Liver (tissue), 8 donors: ENCODE measurements at regions not wholly inside any gene's neighbourhood (a gene's known extent, or its start where the extent isn't known, plus 50 kb on each side); places are given as distances from the start of the nearest gene placed in this dataset.

ENCODE experiments used
- DNase-seq: peaks from one replicate; pipeline ENCODE4 v3.0.0-alpha.2; 2017; ENCODE audit warnings: low spot score
- H3K27ac ChIP-seq, 2 donors: one replicate each; pipeline ENCODE4 v1.7.0; 2013; ENCODE audit warnings: inconsistent platforms in 2 of 2, low read length in 2 of 2, control low read depth in 1 of 2, low read depth in 1 of 2, mild to moderate bottlenecking in 1 of 2
- H3K27me3 ChIP-seq, 4 donors: one replicate each; pipeline versions ENCODE4 v1.6.1 to v1.7.0; 2013; ENCODE audit warnings: low read length in 3 of 4, inconsistent platforms in 1 of 4, mild to moderate bottlenecking in 1 of 4, moderate library complexity in 1 of 4; ENCODE audit not compliant: control insufficient read depth in 4 of 4, insufficient read depth in 4 of 4
- H3K36me3 ChIP-seq, 4 donors: one replicate each; pipeline versions ENCODE4 v1.6.1 to v1.7.0; 2013; ENCODE audit warnings: low read length in 3 of 4, mild to moderate bottlenecking in 3 of 4, low read depth in 1 of 4, moderate library complexity in 1 of 4; ENCODE audit not compliant: control insufficient read depth in 4 of 4, insufficient read depth in 3 of 4
- H3K4me1 ChIP-seq, 4 donors: one replicate each; pipeline versions ENCODE4 v1.6.1 to v1.7.0; 2013; ENCODE audit warnings: low read length in 3 of 4, mild to moderate bottlenecking in 3 of 4, moderate library complexity in 1 of 4; ENCODE audit not compliant: control insufficient read depth in 4 of 4, insufficient read depth in 4 of 4
- H3K4me3 ChIP-seq, 3 donors: one replicate each; pipeline versions ENCODE4 v1.6.1 to v1.7.0; 2013; ENCODE audit warnings: low read length in 3 of 3, control low read depth in 1 of 3, low read depth in 1 of 3, mild to moderate bottlenecking in 1 of 3
- H3K9ac ChIP-seq, 2 donors: one replicate each; pipeline ENCODE4 v1.7.0; 2013; ENCODE audit warnings: low read length in 2 of 2, mild to moderate bottlenecking in 2 of 2, moderate library complexity in 2 of 2, control low read depth in 1 of 2, low read depth in 1 of 2
- H3K9me3 ChIP-seq, 4 donors: one replicate each; pipeline versions ENCODE4 v1.6.1 to v1.7.0; 2013; ENCODE audit warnings: low read length in 3 of 4; ENCODE audit not compliant: control insufficient read depth in 4 of 4
- ATF3 ChIP-seq: IDR thresholded peaks from 2 replicates; pipeline ENCODE4 v1.6.1; 2016; ENCODE audit warnings: antibody characterized with exemption
- CTCF ChIP-seq: fragments of 150-350 bp; IDR thresholded peaks from 2 replicates; pipeline ENCODE4 v1.5.1; 2017; ENCODE audit warnings: improper control_type of control experiment, low read depth, low read length; ENCODE audit not compliant: missing input control
- EGR1 ChIP-seq, 2 donors: IDR thresholded peaks; 2 replicates each; pipeline ENCODE4 v1.6.1; 2016 to 2018; ENCODE audit warnings: antibody characterized with exemption in 2 of 2, low read depth in 2 of 2
- FOXA1 ChIP-seq: IDR thresholded peaks from 2 replicates; pipeline ENCODE4 v1.6.1; 2016; ENCODE audit warnings: antibody characterized with exemption
- FOXA2 ChIP-seq: IDR thresholded peaks from 2 replicates; pipeline ENCODE4 v1.6.1; 2016; ENCODE audit warnings: antibody characterized with exemption
- GABPA ChIP-seq, 2 donors: IDR thresholded peaks in 1 of 2; conservative IDR thresholded peaks in 1 of 2; 2 replicates each; pipeline ENCODE4 v1.6.1; 2016; ENCODE audit warnings: antibody characterized with exemption in 2 of 2, mild to moderate bottlenecking in 1 of 2, moderate library complexity in 1 of 2
- HNF4A ChIP-seq, 2 donors: conservative IDR thresholded peaks; 2 replicates each; pipeline ENCODE4 v1.6.1; 2016; ENCODE audit warnings: antibody characterized with exemption in 2 of 2, mild to moderate bottlenecking in 2 of 2
- HNF4G ChIP-seq: IDR thresholded peaks from 2 replicates; pipeline ENCODE4 v1.6.1; 2016; ENCODE audit warnings: antibody characterized with exemption
- JUND ChIP-seq, 2 donors: IDR thresholded peaks; 2 replicates each; pipeline ENCODE4 v1.6.1; 2016; ENCODE audit warnings: antibody characterized with exemption in 2 of 2
- MAX ChIP-seq: IDR thresholded peaks from 2 replicates; pipeline ENCODE4 v1.6.1; 2016; ENCODE audit warnings: antibody characterized with exemption
- NR2F2 ChIP-seq: IDR thresholded peaks from 2 replicates; pipeline ENCODE4 v1.6.1; 2016; ENCODE audit warnings: antibody characterized with exemption
- RAD21 ChIP-seq, 2 donors: IDR thresholded peaks; 2 replicates each; pipeline ENCODE4 v1.6.1; 2016; ENCODE audit warnings: antibody characterized with exemption in 2 of 2, mild to moderate bottlenecking in 2 of 2
- REST ChIP-seq: IDR thresholded peaks from 2 replicates; pipeline ENCODE4 v1.6.1; 2016; ENCODE audit warnings: antibody characterized with exemption, mild to moderate bottlenecking
- RXRA ChIP-seq, 2 donors: IDR thresholded peaks; 2 replicates each; pipeline ENCODE4 v1.6.1; 2017 to 2018; ENCODE audit warnings: antibody characterized with exemption in 2 of 2, mild to moderate bottlenecking in 1 of 2
- SP1 ChIP-seq: IDR thresholded peaks from 2 replicates; pipeline ENCODE4 v1.6.1; 2018; ENCODE audit warnings: antibody characterized with exemption, mild to moderate bottlenecking
- TAF1 ChIP-seq: conservative IDR thresholded peaks from 2 replicates; pipeline ENCODE4 v1.6.1; 2016; ENCODE audit warnings: antibody characterized with exemption, mild to moderate bottlenecking
- YY1 ChIP-seq: IDR thresholded peaks from 2 replicates; pipeline ENCODE4 v1.6.1; 2016; ENCODE audit warnings: antibody characterized with exemption, mild to moderate bottlenecking
- ZBTB33 ChIP-seq: IDR thresholded peaks from 2 replicates; pipeline ENCODE4 v1.6.1; 2016; ENCODE audit warnings: antibody characterized with exemption
- WGBS: extraction: QIAGEN DNeasy Blood & Tissue Kit; methylation state at CpG from one replicate; pipeline ENCODE4 v1.1.7; 2013; 5-methylcytosine and 5-hydroxymethylcytosine counted together
- donor health status: healthy.
- donor health status: healthy.
- donor health status: healthy.
- donor health status: healthy.
- donor health status: healthy.

GRCh38 chr19:28155265-28155664, 1057.7 kb downstream of the UQCRFS1 start (continued):
- TF ChIP-seq EGR1 (IDR thresholded peaks at IDR 0.05; ENCODE audit: low read depth in 2 of 2) (no peak), CTCF (no peak), TAF1 (no peak), HNF4A (conservative IDR thresholded peaks at IDR 0.05) (no peak)

- no peak for DNase-seq
- Histone ChIP-seq H3K27ac (no peak overlapping the region), H3K4me3 (no peak overlapping the region), H3K36me3 (no peaks in the 10 kb centered on the region), H3K27me3 (peaks cover 0 to 4% (median 0%) of the 10 kb centered on the region in 4 donors), H3K4me1 (no peaks in the 10 kb centered on the region), H3K9ac (no peak overlapping the region), H3K9me3 (peaks cover 0 to 5% (median 1%) of the 10 kb centered on the region in 4 donors)
- no peak for TF ChIP-seq HNF4A (conservative IDR thresholded peaks at IDR 0.05)
- no peak for TF ChIP-seq EGR1 (IDR thresholded peaks at IDR 0.05; ENCODE audit: low read depth in 2 of 2)
- no peak for TF ChIP-seq FOXA2
- TF ChIP-seq MAX: no peak
- no peak for TF ChIP-seq RAD21 (IDR thresholded peaks at IDR 0.05)
- no peak for TF ChIP-seq TAF1
- no peak for TF ChIP-seq RXRA (IDR thresholded peaks at IDR 0.05)
- no peak for TF ChIP-seq YY1
- no peak for TF ChIP-seq FOXA1
- no peak for TF ChIP-seq GABPA (IDR thresholded peaks at IDR 0.05 in 1 of 2, conservative IDR thresholded peaks at IDR 0.05 in 1 of 2)
- TF ChIP-seq ZBTB33: no peak
- TF ChIP-seq REST: no peak
- TF ChIP-seq SP1: no peak
- TF ChIP-seq HNF4G: no peak
- no peak for TF ChIP-seq JUND (IDR thresholded peaks at IDR 0.05)
- TF ChIP-seq NR2F2: no peak
- no peak for TF ChIP-seq ATF3
- WGBS: 58% methylated on average over 2 of the region's 2 CpGs
Measured at GRCh38 chr19:28154077-28154476, 1058.9 kb downstream of the UQCRFS1 start.
